ENCODE measurements at regions not wholly inside any gene's neighbourhood (a gene's known extent, or its start where the extent isn't known, plus 50 kb on each side); places are given as distances from the start of the nearest gene placed in this dataset.
A peak's percentile ranks its signal among the peaks of the same experiment; 100 is the strongest.
"Not testable (repeated sequence)": the region's sequence is repeated elsewhere in the genome, so short reads cannot be mapped to it uniquely, and the experiment has no call there.

- DNase-seq (ENCODE audit: low spot score) = not testable (repeated sequence)
Observed at GRCh38 chr5:122209601-122210000, 80.3 kb downstream of the ZNF474 start.

- DNase-seq (ENCODE audit: low spot score) = no peak
Observed at GRCh38 chr5:122218778-122219177, 89.4 kb downstream of the ZNF474 start.

GRCh38 chr5:122219436-122220166 is 90.3 kb downstream of the ZNF474 start:
- no peak for DNase-seq (ENCODE audit: low spot score)

- no peak for DNase-seq (ENCODE audit: low spot score)
Observed at GRCh38 chr5:122220511-122220910, 91.2 kb downstream of the ZNF474 start.

- DNase-seq (ENCODE audit: low spot score) = no peak
Observed at GRCh38 chr5:122221857-122222256, 90.2 kb upstream of the SNCAIP start.

GRCh38 chr5:122222580-122222979 is 89.5 kb upstream of the SNCAIP start:
- no peak for DNase-seq (ENCODE audit: low spot score)

GRCh38 chr5:122228728-122229392 is 83.2 kb upstream of the SNCAIP start:
- no peak for DNase-seq (ENCODE audit: low spot score)

GRCh38 chr5:122229551-122229950 is 82.5 kb upstream of the SNCAIP start:
- DNase-seq (ENCODE audit: low spot score) = no peak

GRCh38 chr5:122236270-122237040 is 75.6 kb upstream of the SNCAIP start:
- DNase-seq (ENCODE audit: low spot score) = peak; percentile 19

GRCh38 chr5:122237906-122238305 is 74.1 kb upstream of the SNCAIP start:
- DNase-seq (ENCODE audit: low spot score) = no peak

GRCh38 chr5:122252319-122252718 is 59.7 kb upstream of the SNCAIP start:
- DNase-seq (ENCODE audit: low spot score) = no peak

- no peak for DNase-seq (ENCODE audit: low spot score)
Observed at GRCh38 chr5:122253794-122254193, 58.2 kb upstream of the SNCAIP start.

GRCh38 chr5:122256388-122256787 is 55.6 kb upstream of the SNCAIP start:
- DNase-seq (ENCODE audit: low spot score) = no peak

- DNase-seq (ENCODE audit: low spot score) = no peak
Observed at GRCh38 chr5:122257000-122257399, 55.0 kb upstream of the SNCAIP start.

- DNase-seq (ENCODE audit: low spot score) = no peak
Observed at GRCh38 chr5:122258241-122258640, 53.8 kb upstream of the SNCAIP start.

- no peak for DNase-seq (ENCODE audit: low spot score)
Observed at GRCh38 chr5:122258840-122259239, 53.2 kb upstream of the SNCAIP start.

GRCh38 chr5:122259995-122260394 is 52.0 kb upstream of the SNCAIP start:
- peak; percentile 64 for DNase-seq (ENCODE audit: low spot score)

- DNase-seq (ENCODE audit: low spot score) = peak; percentile 22
Observed at GRCh38 chr5:122262103-122262502, 49.9 kb upstream of the SNCAIP start.

All from RKO (cell line).